ENCODE measurements at regions not wholly inside any gene's neighbourhood (a gene's known extent, or its start where the extent isn't known, plus 50 kb on each side); places are given as distances from the start of the nearest gene placed in this dataset.

- no peaks in the 10 kb centered on the region for H3K27me3 ChIP-seq (ENCODE audit: control insufficient read depth in 1 of 2, insufficient read depth in 2 of 2, low read length in 2 of 2)
- no peaks in the 10 kb centered on the region for H3K9me3 ChIP-seq (ENCODE audit: low read length)
- no peak overlapping the region for H3K9ac ChIP-seq (ENCODE audit: low read length)
- H3K4me3 ChIP-seq (ENCODE audit: low read depth in 1 of 2, low read length in 2 of 2): no peak overlapping the region
- H3K36me3 ChIP-seq (ENCODE audit: insufficient read depth, low read length): no peaks in the 10 kb centered on the region
- no peak overlapping the region for H3K27ac ChIP-seq (ENCODE audit: low read depth, low read length)
- no peaks in the 10 kb centered on the region for H3K4me1 ChIP-seq (ENCODE audit: insufficient read depth, low read length)
Observed at GRCh38 chr10:78478919-78479318, 445.3 kb downstream of the RPS24 start.

GRCh38 chr10:78479467-78479866, 445.8 kb downstream of the RPS24 start:
- no peaks in the 10 kb centered on the region for H3K9me3 ChIP-seq (ENCODE audit: low read length)
- H3K4me3 ChIP-seq (ENCODE audit: low read depth in 1 of 2, low read length in 2 of 2): no peak overlapping the region
- no peaks in the 10 kb centered on the region for H3K27me3 ChIP-seq (ENCODE audit: control insufficient read depth in 1 of 2, insufficient read depth in 2 of 2, low read length in 2 of 2)
- no peaks in the 10 kb centered on the region for H3K36me3 ChIP-seq (ENCODE audit: insufficient read depth, low read length)
- H3K4me1 ChIP-seq (ENCODE audit: insufficient read depth, low read length): no peaks in the 10 kb centered on the region
- no peak overlapping the region for H3K27ac ChIP-seq (ENCODE audit: low read depth, low read length)
- no peak overlapping the region for H3K9ac ChIP-seq (ENCODE audit: low read length)

- no peak overlapping the region for H3K27ac ChIP-seq (ENCODE audit: low read depth, low read length)
- no peaks in the 10 kb centered on the region for H3K36me3 ChIP-seq (ENCODE audit: insufficient read depth, low read length)
- H3K4me3 ChIP-seq (ENCODE audit: low read depth in 1 of 2, low read length in 2 of 2): no peak overlapping the region
- no peaks in the 10 kb centered on the region for H3K27me3 ChIP-seq (ENCODE audit: control insufficient read depth in 1 of 2, insufficient read depth in 2 of 2, low read length in 2 of 2)
- no peaks in the 10 kb centered on the region for H3K4me1 ChIP-seq (ENCODE audit: insufficient read depth, low read length)
- H3K9ac ChIP-seq (ENCODE audit: low read length): no peak overlapping the region
- H3K9me3 ChIP-seq (ENCODE audit: low read length): no peaks in the 10 kb centered on the region
Observed at GRCh38 chr10:78481842-78482241, 448.2 kb downstream of the RPS24 start.

- Histone ChIP-seq H3K27me3 (ENCODE audit: control insufficient read depth in 1 of 2, insufficient read depth in 2 of 2, low read length in 2 of 2) (no peaks in the 10 kb centered on the region), H3K27ac (ENCODE audit: low read depth, low read length) (no peak overlapping the region), H3K9me3 (ENCODE audit: low read length) (no peaks in the 10 kb centered on the region), H3K4me3 (ENCODE audit: low read depth in 1 of 2, low read length in 2 of 2) (no peak overlapping the region), H3K9ac (ENCODE audit: low read length) (no peak overlapping the region), H3K36me3 (ENCODE audit: insufficient read depth, low read length) (no peaks in the 10 kb centered on the region), H3K4me1 (ENCODE audit: insufficient read depth, low read length) (no peaks in the 10 kb centered on the region)
Observed at GRCh38 chr10:78483641-78484040, 450.0 kb downstream of the RPS24 start.

GRCh38 chr10:78489034-78489433, 455.4 kb downstream of the RPS24 start:
- no peaks in the 10 kb centered on the region for H3K9me3 ChIP-seq (ENCODE audit: low read length)
- no peaks in the 10 kb centered on the region for H3K27me3 ChIP-seq (ENCODE audit: control insufficient read depth in 1 of 2, insufficient read depth in 2 of 2, low read length in 2 of 2)
- no peaks in the 10 kb centered on the region for H3K36me3 ChIP-seq (ENCODE audit: insufficient read depth, low read length)
- H3K9ac ChIP-seq (ENCODE audit: low read length): no peak overlapping the region
- no peaks in the 10 kb centered on the region for H3K4me1 ChIP-seq (ENCODE audit: insufficient read depth, low read length)
- no peak overlapping the region for H3K4me3 ChIP-seq (ENCODE audit: low read depth in 1 of 2, low read length in 2 of 2)
- H3K27ac ChIP-seq (ENCODE audit: low read depth, low read length): no peak overlapping the region

- Histone ChIP-seq H3K36me3 (ENCODE audit: insufficient read depth, low read length) (no peaks in the 10 kb centered on the region), H3K4me3 (ENCODE audit: low read depth in 1 of 2, low read length in 2 of 2) (no peak overlapping the region), H3K9ac (ENCODE audit: low read length) (no peak overlapping the region), H3K4me1 (ENCODE audit: insufficient read depth, low read length) (no peaks in the 10 kb centered on the region), H3K27me3 (ENCODE audit: control insufficient read depth in 1 of 2, insufficient read depth in 2 of 2, low read length in 2 of 2) (no peaks in the 10 kb centered on the region), H3K27ac (ENCODE audit: low read depth, low read length) (no peak overlapping the region), H3K9me3 (ENCODE audit: low read length) (no peaks in the 10 kb centered on the region)
Observed at GRCh38 chr10:78491812-78492211, 458.1 kb downstream of the RPS24 start.

- H3K4me3 ChIP-seq (ENCODE audit: low read depth in 1 of 2, low read length in 2 of 2): no peak overlapping the region
- H3K4me1 ChIP-seq (ENCODE audit: insufficient read depth, low read length): no peaks in the 10 kb centered on the region
- no peak overlapping the region for H3K27ac ChIP-seq (ENCODE audit: low read depth, low read length)
- no peaks in the 10 kb centered on the region for H3K9me3 ChIP-seq (ENCODE audit: low read length)
- H3K36me3 ChIP-seq (ENCODE audit: insufficient read depth, low read length): no peaks in the 10 kb centered on the region
- no peak overlapping the region for H3K9ac ChIP-seq (ENCODE audit: low read length)
- no peaks in the 10 kb centered on the region for H3K27me3 ChIP-seq (ENCODE audit: control insufficient read depth in 1 of 2, insufficient read depth in 2 of 2, low read length in 2 of 2)
Observed at GRCh38 chr10:78492424-78492823, 458.8 kb downstream of the RPS24 start.

GRCh38 chr10:78494179-78494578, 460.5 kb downstream of the RPS24 start:
- Histone ChIP-seq H3K4me1 (ENCODE audit: insufficient read depth, low read length) (no peaks in the 10 kb centered on the region), H3K36me3 (ENCODE audit: insufficient read depth, low read length) (no peaks in the 10 kb centered on the region), H3K27ac (ENCODE audit: low read depth, low read length) (no peak overlapping the region), H3K9me3 (ENCODE audit: low read length) (no peaks in the 10 kb centered on the region), H3K4me3 (ENCODE audit: low read depth in 1 of 2, low read length in 2 of 2) (no peak overlapping the region), H3K27me3 (ENCODE audit: control insufficient read depth in 1 of 2, insufficient read depth in 2 of 2, low read length in 2 of 2) (no peaks in the 10 kb centered on the region), H3K9ac (ENCODE audit: low read length) (no peak overlapping the region)

- no peak overlapping the region for H3K4me3 ChIP-seq (ENCODE audit: low read depth in 1 of 2, low read length in 2 of 2)
- no peak overlapping the region for H3K27ac ChIP-seq (ENCODE audit: low read depth, low read length)
- H3K9me3 ChIP-seq (ENCODE audit: low read length): no peaks in the 10 kb centered on the region
- H3K9ac ChIP-seq (ENCODE audit: low read length): no peak overlapping the region
- peaks cover 24% of the 10 kb centered on the region for H3K4me1 ChIP-seq (ENCODE audit: insufficient read depth, low read length)
- no peaks in the 10 kb centered on the region for H3K27me3 ChIP-seq (ENCODE audit: control insufficient read depth in 1 of 2, insufficient read depth in 2 of 2, low read length in 2 of 2)
- H3K36me3 ChIP-seq (ENCODE audit: insufficient read depth, low read length): no peaks in the 10 kb centered on the region
Observed at GRCh38 chr10:78502210-78502936, 468.7 kb downstream of the RPS24 start.

GRCh38 chr10:78504181-78504580, 470.5 kb downstream of the RPS24 start:
- H3K9me3 ChIP-seq (ENCODE audit: low read length): no peaks in the 10 kb centered on the region
- H3K27ac ChIP-seq (ENCODE audit: low read depth, low read length): no peak overlapping the region
- no peaks in the 10 kb centered on the region for H3K27me3 ChIP-seq (ENCODE audit: control insufficient read depth in 1 of 2, insufficient read depth in 2 of 2, low read length in 2 of 2)
- peaks cover 42% of the 10 kb centered on the region for H3K4me1 ChIP-seq (ENCODE audit: insufficient read depth, low read length)
- H3K4me3 ChIP-seq (ENCODE audit: low read depth in 1 of 2, low read length in 2 of 2): no peak overlapping the region
- H3K36me3 ChIP-seq (ENCODE audit: insufficient read depth, low read length): no peaks in the 10 kb centered on the region
- H3K9ac ChIP-seq (ENCODE audit: low read length): no peak overlapping the region

GRCh38 chr10:78505657-78506056, 472.0 kb downstream of the RPS24 start:
- Histone ChIP-seq H3K36me3 (ENCODE audit: insufficient read depth, low read length) (no peaks in the 10 kb centered on the region), H3K9me3 (ENCODE audit: low read length) (no peaks in the 10 kb centered on the region), H3K9ac (ENCODE audit: low read length) (no peak overlapping the region), H3K27me3 (ENCODE audit: control insufficient read depth in 1 of 2, insufficient read depth in 2 of 2, low read length in 2 of 2) (no peaks in the 10 kb centered on the region), H3K27ac (ENCODE audit: low read depth, low read length) (no peak overlapping the region), H3K4me3 (ENCODE audit: low read depth in 1 of 2, low read length in 2 of 2) (no peak overlapping the region), H3K4me1 (ENCODE audit: insufficient read depth, low read length) (peaks cover 57% of the 10 kb centered on the region)

- H3K9me3 ChIP-seq (ENCODE audit: low read length): no peaks in the 10 kb centered on the region
- no peak overlapping the region for H3K4me3 ChIP-seq (ENCODE audit: low read depth in 1 of 2, low read length in 2 of 2)
- H3K4me1 ChIP-seq (ENCODE audit: insufficient read depth, low read length): peaks cover 66% of the 10 kb centered on the region
- no peak overlapping the region for H3K9ac ChIP-seq (ENCODE audit: low read length)
- no peaks in the 10 kb centered on the region for H3K27me3 ChIP-seq (ENCODE audit: control insufficient read depth in 1 of 2, insufficient read depth in 2 of 2, low read length in 2 of 2)
- peak overlapping the region; percentile 84 for H3K27ac ChIP-seq (ENCODE audit: low read depth, low read length)
- no peaks in the 10 kb centered on the region for H3K36me3 ChIP-seq (ENCODE audit: insufficient read depth, low read length)
Observed at GRCh38 chr10:78506614-78507013, 473.0 kb downstream of the RPS24 start.
